Mesothelial cell of epicardium (in vitro differentiated cells): ENCODE measurements at regions not wholly inside any gene's neighbourhood (a gene's known extent, or its start where the extent isn't known, plus 50 kb on each side); places are given as distances from the start of the nearest gene placed in this dataset.

Source experiments
- DNase-seq, 2 experiments: peaks; one replicate each; pipeline ENCODE4 v3.0.0; 2021; ENCODE audit warnings: low spot score in 2 of 2; ENCODE audit not compliant: unreplicated experiment in 2 of 2
- H3K27ac Mint-ChIP-seq: 2 replicates; pipeline ENCODE4 v1.8.0; 2021; ENCODE audit warnings: mixed read lengths
- H3K27me3 Mint-ChIP-seq: 2 replicates; pipeline ENCODE4 v1.8.0; 2021; ENCODE audit warnings: low read depth, mixed read lengths
- H3K36me3 Mint-ChIP-seq: 2 replicates; pipeline ENCODE4 v1.8.0; 2021; ENCODE audit warnings: mixed read lengths
- H3K4me1 Mint-ChIP-seq: 2 replicates; pipeline ENCODE4 v1.8.0; 2021; ENCODE audit warnings: mixed read lengths
- H3K4me3 Mint-ChIP-seq: 2 replicates; pipeline ENCODE4 v1.8.0; 2021; ENCODE audit warnings: mild to moderate bottlenecking, moderate library complexity, mixed read lengths
- H3K9me3 Mint-ChIP-seq: 2 replicates; pipeline ENCODE4 v1.8.0; 2021; ENCODE audit warnings: mixed read lengths
- CTCF ChIP-seq: fragments of 200-600 bp; sonication (generic); IDR thresholded peaks from one replicate; pipeline ENCODE4 v1.5.0; 2021; ENCODE audit warnings: antibody characterized with exemption; ENCODE audit not compliant: unreplicated experiment

GRCh38 chr1:57621776-57622175 is 197.9 kb upstream of the DAB1 start:
- Mint-ChIP-seq H3K36me3 (no peaks in the 10 kb centered on the region), H3K27me3 (peaks cover 4% of the 10 kb centered on the region), H3K27ac (no peak overlapping the region), H3K4me1 (peaks cover 17% of the 10 kb centered on the region), H3K9me3 (no peaks in the 10 kb centered on the region), H3K4me3 (no peak overlapping the region)
- DNase-seq: no peak
- TF ChIP-seq CTCF: no peak

DNA sequence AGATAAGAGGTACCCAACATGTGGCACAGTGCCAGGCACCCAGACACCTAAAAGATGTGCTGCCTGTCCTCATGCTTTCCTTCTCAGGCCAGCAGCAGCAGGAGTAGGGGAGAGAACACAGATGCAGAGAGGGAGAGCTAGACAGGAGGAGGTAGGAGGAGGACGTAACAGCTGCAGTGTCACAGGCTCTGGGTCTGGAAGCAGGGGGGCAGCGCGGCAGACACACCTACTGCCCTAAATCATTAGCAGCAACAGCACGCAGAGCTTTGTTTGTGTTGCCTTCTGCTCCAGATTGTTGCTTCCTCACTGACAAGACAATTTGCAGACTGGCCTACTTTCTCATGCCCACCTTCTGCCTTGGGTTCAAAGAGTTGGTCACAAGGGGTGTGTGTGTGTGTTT is 196.7 kb upstream of the DAB1 start:
- peaks cover 4% of the 10 kb centered on the region for H3K27me3 Mint-ChIP-seq
- no peak overlapping the region for H3K4me3 Mint-ChIP-seq
- H3K27ac Mint-ChIP-seq: no peak overlapping the region
- no peaks in the 10 kb centered on the region for H3K36me3 Mint-ChIP-seq
- no peak for TF ChIP-seq CTCF
- no peaks in the 10 kb centered on the region for H3K9me3 Mint-ChIP-seq
- no peak for DNase-seq
- peaks cover 17% of the 10 kb centered on the region for H3K4me1 Mint-ChIP-seq

GRCh38 chr1:57616921-57617320 is 193.1 kb upstream of the DAB1 start:
- Mint-ChIP-seq H3K9me3 (no peaks in the 10 kb centered on the region), H3K4me3 (no peak overlapping the region), H3K4me1 (no peaks in the 10 kb centered on the region), H3K27me3 (peaks cover 4% of the 10 kb centered on the region), H3K27ac (no peak overlapping the region), H3K36me3 (no peaks in the 10 kb centered on the region)
- TF ChIP-seq CTCF: no peak
- no peak for DNase-seq

DNA sequence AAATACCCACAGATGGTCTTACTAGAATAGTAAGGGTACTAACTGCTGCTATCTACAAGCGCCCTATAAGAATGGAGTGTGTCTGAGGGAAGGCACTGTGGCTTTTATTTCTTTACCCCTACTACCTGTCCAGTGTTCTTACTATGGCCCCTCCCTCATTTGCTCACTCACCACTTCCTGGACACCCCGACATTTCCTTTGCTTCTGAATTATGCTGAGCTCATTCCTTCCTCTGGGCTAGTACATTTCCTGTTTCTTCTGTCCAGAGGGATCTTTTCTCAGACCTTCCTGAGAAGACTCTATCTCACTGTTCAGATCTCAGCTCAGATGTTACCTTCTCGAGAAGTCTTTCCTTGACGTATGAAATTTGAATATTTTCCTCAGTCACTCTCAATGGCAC is 192.1 kb upstream of the DAB1 start:
- H3K27ac Mint-ChIP-seq: no peak overlapping the region
- TF ChIP-seq CTCF: no peak
- H3K9me3 Mint-ChIP-seq: no peaks in the 10 kb centered on the region
- no peaks in the 10 kb centered on the region for H3K36me3 Mint-ChIP-seq
- peaks cover 4% of the 10 kb centered on the region for H3K27me3 Mint-ChIP-seq
- DNase-seq: no peak
- no peaks in the 10 kb centered on the region for H3K4me1 Mint-ChIP-seq
- H3K4me3 Mint-ChIP-seq: no peak overlapping the region

GRCh38 chr1:57612833-57613232 is 189.0 kb upstream of the DAB1 start:
- H3K4me3 Mint-ChIP-seq: no peak overlapping the region
- peaks cover 4% of the 10 kb centered on the region for H3K27me3 Mint-ChIP-seq
- no peak for DNase-seq
- H3K9me3 Mint-ChIP-seq: no peaks in the 10 kb centered on the region
- no peak overlapping the region for H3K27ac Mint-ChIP-seq
- TF ChIP-seq CTCF: no peak
- H3K36me3 Mint-ChIP-seq: no peaks in the 10 kb centered on the region
- no peaks in the 10 kb centered on the region for H3K4me1 Mint-ChIP-seq

DNA sequence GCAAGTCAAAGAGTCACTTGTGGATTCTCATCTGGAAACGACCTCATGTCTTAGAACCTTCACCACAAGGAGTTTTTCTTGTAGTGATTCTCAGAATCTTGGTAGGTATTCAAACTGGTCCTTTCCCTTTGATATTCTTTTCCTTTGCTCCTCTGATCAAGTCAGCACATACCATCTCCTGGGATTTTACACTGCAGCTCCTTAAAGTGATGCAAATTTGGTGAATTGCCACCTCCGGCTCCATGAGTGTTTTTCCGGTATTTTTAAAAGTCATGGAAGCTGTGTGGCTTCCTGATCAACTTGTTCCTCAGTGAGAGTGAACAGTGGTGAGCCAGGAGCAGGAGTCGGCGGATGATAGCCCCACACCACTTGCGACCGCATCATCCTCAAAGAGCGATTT is 182.1 kb upstream of the DAB1 start:
- TF ChIP-seq CTCF: no peak
- DNase-seq: no peak
- Mint-ChIP-seq H3K27ac (no peak overlapping the region), H3K4me1 (no peaks in the 10 kb centered on the region), H3K36me3 (no peaks in the 10 kb centered on the region), H3K4me3 (no peak overlapping the region), H3K9me3 (no peaks in the 10 kb centered on the region), H3K27me3 (peaks cover 7% of the 10 kb centered on the region)
